NCI-H748 treated with DMSO at 0.1 percent for 48 hours (cell line): ENCODE measurements at regions not wholly inside any gene's neighbourhood (a gene's known extent, or its start where the extent isn't known, plus 50 kb on each side); places are given as distances from the start of the nearest gene placed in this dataset.
"Not testable (repeated sequence)": the region's sequence is repeated elsewhere in the genome, so short reads cannot be mapped to it uniquely, and the experiment has no call there.

ENCODE experiments used
- DNase-seq: peaks from one replicate; lab custom pipeline; 2025; lab: John Stamatoyannopoulos, UW

DNA sequence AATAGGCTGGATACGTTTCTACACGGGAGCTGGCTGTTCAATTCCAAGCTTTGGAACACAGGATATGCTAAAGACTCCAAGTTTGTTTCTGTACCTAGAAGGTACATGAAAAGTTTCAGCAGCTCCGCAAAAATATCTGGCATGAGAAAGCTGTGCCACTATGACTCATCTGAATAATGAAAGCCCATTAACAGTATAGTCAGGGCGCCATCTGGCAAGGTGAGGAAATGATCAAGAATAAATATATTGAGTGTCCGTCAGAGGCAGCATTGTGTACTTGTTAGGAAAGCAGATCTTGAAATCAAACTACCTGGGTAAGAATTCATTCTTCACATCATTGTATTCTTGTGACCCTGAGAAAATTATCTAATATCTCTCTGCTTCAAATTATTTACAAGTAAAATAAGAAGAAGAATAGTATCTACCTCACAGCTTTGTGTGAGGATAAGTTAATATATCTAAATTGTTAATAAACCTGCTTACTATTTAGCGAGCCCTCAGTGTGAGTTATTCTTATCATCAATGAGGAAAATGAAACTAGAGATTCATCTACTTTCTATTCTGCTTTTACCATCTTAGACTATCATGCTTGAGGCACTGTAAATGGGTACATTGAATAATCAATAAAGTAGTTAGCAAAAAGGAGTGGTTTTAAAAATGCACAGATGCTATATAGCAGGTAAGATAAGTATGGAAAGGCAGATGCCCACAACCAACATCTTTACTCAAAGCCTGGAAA is 53.5 kb downstream of the FSCB start:
- DNase-seq: peak; percentile 19

DNA sequence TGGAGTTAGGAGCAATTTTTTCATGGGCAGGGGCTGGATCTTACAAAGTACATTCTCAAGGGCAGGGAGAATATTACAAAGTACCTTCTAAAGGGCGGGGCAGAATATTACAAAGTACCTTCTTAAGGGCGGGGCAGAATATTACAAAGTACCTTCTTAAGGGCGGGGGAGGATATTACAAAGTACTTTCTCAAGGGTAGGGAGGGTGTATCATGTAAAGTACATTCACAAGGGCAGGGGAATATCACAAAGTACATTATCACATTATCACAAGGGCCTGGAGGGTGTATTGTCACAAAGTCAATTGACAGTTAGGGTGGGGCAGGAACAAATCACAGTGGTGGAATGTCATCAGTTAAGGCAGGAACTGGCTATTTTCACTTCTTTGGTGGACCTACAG is 56.9 kb downstream of the FSCB start:
- DNase-seq: not testable (repeated sequence)

DNA sequence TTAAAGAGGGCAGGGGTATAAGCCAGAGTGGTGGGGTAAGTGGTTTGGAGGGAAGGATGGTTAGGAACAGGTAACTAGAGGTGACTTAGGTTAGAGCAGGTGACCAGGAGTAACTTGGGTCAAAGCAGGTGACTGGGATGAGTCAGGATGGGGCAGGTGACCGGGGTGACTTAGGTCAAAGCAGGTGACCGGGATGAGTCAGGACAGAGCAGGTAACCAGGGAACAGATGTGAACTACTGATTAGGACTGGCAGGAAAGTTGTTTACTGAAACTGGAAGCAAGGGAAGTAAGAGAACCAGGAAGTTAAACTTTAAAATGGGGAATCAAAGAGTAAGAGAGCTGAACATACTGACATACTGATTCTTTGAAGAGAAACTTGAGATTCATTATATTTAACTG is 57.4 kb downstream of the FSCB start:
- no peak for DNase-seq

- no peak for DNase-seq
Observed at GRCh38 chr14:44448951-44449358, 58.1 kb downstream of the FSCB start.

DNA sequence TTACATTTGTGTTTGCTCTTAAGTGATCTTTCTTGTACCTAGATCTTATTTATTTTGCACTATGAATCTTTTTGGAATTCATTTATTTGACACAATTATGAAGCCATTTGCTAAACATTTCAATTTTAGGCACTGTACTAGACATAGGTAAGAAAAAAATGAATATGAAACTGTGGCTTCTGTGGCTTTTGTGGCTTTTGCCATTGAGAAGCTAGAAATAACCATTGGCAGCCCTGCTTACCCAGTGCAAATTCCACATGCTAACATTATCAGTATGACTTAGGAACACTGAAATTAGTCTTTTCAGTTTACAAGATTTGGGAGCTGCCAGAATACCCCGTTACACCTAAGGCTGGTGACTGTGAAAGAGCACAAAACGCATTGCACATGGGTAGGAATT is 60.1 kb downstream of the FSCB start:
- DNase-seq: no peak

GRCh38 chr14:44444454-44444853 is 62.6 kb downstream of the FSCB start:
- DNase-seq: no peak

GRCh38 chr14:44438936-44439335 is 68.1 kb downstream of the FSCB start:
- DNase-seq: no peak

GRCh38 chr14:44438221-44438620 is 68.9 kb downstream of the FSCB start:
- DNase-seq: no peak

DNA sequence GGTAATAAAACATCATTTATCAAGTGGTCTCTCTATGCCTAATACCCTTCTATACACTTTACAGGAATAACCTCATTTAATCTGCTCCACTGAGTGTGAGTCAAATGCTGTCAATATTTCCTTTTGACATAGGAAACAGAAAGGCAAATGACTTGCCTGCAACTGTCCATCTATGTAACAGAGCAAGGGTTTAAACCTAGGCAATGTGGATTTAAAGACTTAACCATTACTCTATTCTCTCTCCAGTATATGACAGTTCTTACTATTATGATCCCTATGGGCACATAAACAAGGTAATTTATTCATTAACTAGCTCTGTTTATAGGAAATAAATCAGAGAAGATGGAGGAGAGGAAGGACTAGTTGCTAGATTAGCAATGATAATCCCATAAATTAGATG is 70.6 kb downstream of the FSCB start:
- no peak for DNase-seq

GRCh38 chr14:44428231-44428945 is 78.7 kb downstream of the FSCB start:
- no peak for DNase-seq

- DNase-seq: no peak
Observed at GRCh38 chr14:44422699-44423098, 84.4 kb downstream of the FSCB start.

DNA sequence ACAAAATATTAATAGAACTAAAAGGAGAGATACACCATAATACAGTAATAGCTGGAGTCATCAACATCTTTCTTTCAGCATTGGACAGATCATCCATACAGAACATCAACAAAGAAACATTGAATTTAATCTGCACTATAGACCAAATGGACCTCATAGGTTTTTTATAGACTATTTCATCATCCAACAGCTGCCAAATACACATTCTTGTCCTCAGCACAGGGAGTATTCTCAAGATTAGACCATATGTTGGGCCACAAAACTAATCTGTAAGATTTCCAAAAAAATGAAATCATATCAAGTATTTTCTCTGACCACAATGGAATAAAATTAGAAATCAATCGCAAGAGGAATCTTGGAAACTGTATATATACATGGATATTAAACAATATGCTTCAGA is 86.9 kb downstream of the FSCB start:
- no peak for DNase-seq

- DNase-seq: no peak
Observed at GRCh38 chr14:44418856-44419255, 88.2 kb downstream of the FSCB start.

DNA sequence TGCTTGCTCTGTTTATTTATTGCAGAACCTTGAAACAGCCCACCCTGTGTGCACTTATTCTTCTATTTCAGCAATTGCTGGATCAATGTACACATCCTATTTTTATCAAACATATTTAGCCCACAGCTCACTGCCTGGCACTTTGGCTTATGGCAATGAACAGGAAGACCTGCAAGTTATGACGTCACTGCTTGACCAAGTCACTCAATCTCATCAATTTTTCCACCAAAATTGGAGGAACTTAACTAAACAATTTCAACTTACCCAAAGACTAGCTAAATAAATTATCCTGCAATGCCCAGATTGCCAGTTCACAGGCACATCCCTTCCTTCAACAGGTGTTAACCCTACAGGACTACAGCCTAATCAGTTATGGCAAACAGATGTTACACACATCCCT is 89.3 kb downstream of the FSCB start:
- no peak for DNase-seq

- no peak for DNase-seq
Observed at GRCh38 chr14:44414646-44415045, 92.4 kb downstream of the FSCB start.

DNA sequence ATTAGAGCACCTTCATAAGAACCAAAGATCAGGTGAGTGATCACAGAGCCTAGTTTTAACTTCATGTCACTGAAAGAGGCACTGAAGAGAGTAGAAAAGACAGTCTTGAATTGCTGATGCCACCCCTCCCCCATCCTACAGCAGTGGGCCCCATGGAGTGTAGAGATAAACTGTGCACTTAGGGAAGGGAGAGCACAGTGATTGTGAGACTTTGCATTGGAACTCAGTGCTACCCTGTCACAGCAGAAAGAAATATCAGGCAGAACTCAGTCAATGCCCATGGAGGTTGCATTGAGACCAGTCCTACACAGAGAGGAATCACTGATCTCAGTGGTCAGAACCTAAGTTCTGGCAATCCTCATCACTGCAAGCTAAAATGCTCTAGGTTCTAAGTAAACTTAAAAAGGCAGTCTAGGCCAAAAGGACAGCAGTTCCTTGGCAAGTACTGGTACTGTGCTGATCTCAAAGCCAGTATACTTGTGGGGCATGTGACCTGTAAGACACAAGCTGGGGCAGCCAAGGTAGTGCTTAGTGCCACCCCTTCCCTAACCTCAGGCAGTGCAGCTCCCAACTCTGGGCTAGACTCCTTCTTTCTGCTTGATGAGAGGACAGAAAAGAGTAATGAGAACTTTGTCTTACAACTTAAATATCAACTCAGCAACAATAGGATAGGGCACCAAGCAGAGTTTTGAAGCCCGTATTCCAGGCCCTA is 94.1 kb downstream of the FSCB start:
- no peak for DNase-seq

GRCh38 chr14:44405011-44405486 is 102.0 kb downstream of the FSCB start:
- no peak for DNase-seq

GRCh38 chr14:44404599-44404998 is 102.5 kb downstream of the FSCB start:
- DNase-seq: no peak

GRCh38 chr14:44404036-44404435 is 103.0 kb downstream of the FSCB start:
- no peak for DNase-seq

- DNase-seq: no peak
Observed at GRCh38 chr14:44403193-44403592, 103.9 kb downstream of the FSCB start.

GRCh38 chr14:44396226-44396625 is 110.9 kb downstream of the FSCB start:
- peak; percentile 65 for DNase-seq

GRCh38 chr14:44392984-44393383 is 114.1 kb downstream of the FSCB start:
- DNase-seq: no peak

DNA sequence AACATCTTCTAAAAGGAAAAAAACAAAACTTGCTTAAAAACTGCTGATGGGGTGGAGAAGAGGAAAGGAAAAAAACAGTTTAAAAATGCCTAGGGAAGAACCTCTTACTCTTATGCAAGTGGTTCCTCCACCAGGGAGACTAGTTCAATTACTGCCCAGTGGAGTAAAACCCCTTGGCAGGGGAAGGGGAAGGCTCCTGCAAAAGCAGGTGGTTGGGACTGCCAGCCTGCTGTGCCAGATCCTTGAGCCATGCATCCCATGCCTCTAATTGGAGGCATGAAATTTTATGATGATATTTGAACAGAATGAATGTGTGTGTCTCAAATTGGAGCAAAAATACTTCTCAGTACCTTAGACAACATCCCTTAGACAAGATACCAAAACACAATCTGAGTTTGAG is 118.8 kb downstream of the FSCB start:
- DNase-seq: no peak
